ENCODE measurements at regions not wholly inside any gene's neighbourhood (a gene's known extent, or its start where the extent isn't known, plus 50 kb on each side); places are given as distances from the start of the nearest gene placed in this dataset.
"Not testable (repeated sequence)": the region's sequence is repeated elsewhere in the genome, so short reads cannot be mapped to it uniquely, and the experiment has no call there.

DNA sequence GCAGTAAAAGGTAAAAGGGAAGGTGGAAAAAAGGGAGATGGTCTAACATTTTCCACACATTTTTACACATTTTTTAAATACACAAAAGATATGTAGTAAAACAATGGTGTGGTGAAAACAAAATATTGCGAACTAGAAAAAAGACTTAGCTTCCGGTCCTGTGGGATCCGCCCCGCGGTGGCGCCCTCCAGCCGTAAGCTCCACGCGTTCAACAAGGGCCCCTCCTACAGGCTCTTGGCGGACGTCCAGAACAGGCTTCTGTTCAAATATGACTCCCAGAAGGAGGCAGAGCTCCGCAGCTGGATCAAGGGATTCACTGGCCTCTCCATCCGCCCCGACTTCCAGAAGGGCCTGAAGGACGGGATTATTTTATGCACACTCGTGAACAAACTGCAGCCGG is 134.1 kb upstream of the TEKT4 start:
- not testable (repeated sequence) for DNase-seq

GRCh38 chr2:94737736-94738342 is 133.4 kb upstream of the TEKT4 start:
- not testable (repeated sequence) for DNase-seq

GRCh38 chr2:94753466-94753998 is 117.7 kb upstream of the TEKT4 start:
- DNase-seq, result no peak

GRCh38 chr2:94758546-94758945 is 112.7 kb upstream of the TEKT4 start:
- no peak for DNase-seq

DNA sequence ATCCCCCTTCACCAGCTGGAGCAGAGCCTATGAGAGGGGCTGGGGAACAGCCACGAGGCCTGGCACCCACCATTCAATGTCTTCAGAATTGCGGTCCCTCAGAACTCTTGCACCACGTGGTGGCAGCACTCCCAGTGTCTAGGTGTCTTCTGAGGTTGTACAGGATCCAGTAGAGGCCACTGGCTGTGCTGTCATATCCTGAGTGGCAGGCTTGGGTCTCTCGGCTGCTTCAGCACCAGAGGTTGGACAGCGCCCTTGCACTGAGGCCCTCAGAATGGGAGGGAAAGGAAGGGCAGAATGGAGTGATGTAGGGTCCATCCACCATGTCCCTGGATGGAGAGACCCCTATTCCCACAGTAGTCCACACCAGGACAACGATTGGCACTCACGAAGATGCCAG is 112.0 kb upstream of the TEKT4 start:
- DNase-seq, result no peak

DNA sequence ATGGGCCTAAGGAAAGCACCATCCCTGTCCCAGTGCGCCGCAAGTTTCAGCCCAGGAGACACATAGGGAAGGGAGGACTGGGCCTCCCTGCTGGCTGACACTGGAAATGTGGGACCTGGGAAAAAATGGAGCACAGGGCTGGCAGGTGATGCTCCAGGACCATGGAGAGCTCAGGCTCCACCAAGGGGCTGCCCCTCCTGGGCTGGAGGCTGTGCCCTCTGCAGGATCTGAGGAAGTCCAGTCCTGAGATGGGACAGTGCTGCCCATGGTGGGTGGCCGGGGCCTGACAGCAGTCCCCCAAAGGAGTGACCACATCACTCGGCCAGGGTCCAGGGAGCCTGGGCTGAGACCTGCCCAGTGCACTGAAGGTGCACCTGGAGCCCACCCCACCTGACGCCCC is 108.6 kb upstream of the TEKT4 start:
- no peak for DNase-seq

DNA sequence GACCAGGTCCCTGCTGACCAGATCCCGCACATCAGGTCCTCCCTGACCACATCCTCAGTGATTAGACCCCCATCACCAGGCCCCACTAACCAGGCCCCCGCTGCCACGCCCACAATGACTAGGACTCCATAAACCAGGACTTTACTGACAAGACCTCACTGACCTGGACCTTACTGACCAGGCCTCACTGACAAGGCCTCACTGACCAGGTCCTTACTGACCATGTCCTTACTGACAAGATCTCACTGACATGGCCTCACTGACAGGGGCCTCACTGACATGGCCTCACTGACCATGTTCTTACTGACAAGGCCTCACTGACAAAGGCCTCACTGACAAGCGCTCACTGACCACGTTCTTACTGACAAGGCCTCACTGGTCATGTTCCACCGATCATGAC is 107.9 kb upstream of the TEKT4 start:
- no peak for DNase-seq

DNA sequence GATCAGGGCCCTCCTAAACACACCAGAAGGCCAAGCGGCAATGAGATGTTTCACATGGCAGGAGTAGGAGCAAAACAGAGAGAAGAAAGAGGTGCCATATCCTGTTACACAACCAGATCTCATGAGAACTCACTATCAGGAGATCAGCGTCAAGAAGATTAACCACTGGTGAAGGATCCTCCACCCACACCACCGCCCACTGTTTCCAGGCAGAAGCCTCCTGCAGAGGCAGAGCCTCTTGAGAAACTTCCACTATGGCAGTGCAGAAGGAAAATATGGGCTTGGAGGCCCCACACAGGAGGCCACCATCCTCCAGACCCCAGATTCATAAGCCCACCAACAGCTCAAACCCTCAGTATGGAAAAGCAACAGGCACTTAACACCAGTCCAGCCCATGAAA is 106.9 kb upstream of the TEKT4 start:
- not testable (repeated sequence) for DNase-seq

DNA sequence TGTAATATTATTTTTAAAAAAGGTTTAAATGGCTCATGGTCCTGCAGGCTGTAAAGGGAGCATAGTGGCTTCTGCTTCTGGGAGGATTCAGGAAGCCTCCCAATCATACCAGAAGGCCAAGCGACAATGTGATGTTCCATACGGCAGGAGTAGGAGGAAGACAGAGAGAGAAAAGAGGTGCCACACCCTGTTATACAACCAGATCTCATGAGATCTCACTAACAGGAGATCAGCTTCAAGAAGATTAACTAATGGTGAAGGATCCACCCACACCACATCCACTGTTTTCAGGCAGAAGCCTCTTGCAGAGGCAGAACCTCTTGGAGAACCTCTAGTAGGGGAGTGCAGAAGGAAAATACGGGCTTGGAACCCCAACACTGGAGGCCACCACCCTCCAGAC is 103.9 kb upstream of the TEKT4 start:
- DNase-seq, result no peak

DNA sequence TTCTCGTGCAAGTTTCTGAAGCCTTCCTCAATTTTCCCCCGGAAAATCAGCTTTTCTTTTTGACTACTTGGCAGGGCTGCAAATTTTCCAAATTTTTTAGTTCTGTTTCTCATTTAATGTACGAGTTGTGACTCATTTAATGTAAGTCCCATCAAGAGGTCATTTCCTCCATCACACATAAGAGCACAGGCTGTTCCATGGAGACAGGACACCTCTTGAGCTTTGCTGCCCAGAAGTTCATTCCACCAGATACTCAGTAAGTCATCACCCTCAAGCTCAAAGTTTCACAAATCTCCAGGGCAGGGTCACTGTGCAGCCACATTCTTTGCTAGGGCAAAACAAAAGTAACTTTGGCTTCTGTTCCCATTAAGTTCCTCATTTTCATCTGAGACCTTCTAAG is 101.5 kb upstream of the TEKT4 start:
- no peak for DNase-seq

- DNase-seq, result no peak
Observed at GRCh38 chr2:94774851-94775250, 96.4 kb upstream of the TEKT4 start.

- DNase-seq, result no peak
Observed at GRCh38 chr2:94776036-94776435, 95.2 kb upstream of the TEKT4 start.

DNA sequence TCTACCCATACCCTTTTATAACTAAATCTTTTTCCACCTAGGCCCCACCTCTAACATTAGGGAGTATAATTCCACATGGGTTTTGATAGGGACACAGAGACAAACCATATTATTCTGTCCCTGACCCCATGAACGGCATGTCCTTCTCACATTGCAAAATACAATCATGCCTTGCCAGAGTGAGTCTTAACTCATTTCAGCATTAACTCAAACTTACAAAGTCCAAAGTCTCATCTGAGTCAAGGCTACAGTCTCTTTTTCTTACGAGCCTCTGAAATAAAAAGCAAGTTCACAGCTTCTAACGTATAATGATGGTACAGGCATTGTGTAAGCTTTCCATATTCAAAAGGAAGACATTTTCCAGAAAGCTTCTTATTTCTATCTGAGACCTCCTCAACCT is 86.1 kb upstream of the TEKT4 start:
- DNase-seq, result not testable (repeated sequence)

DNA sequence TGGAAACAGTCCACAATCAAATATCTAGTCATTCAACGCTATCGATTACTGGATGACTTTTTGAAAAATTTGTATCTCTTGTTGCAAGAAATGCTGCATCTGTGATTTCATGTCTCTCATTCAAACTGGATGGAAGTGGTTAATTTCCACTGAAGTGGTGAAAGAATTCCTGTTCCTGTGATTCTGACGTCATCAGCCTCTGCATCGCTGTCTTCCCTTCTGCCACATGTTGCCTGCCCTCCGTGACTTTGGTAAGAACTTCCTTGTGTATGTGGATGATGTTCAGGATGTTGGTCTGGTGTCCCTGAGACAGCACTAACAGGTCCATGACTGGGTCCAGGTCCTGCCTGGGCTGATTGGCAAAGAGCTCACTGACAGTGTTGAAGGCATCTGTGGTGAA is 84.8 kb upstream of the TEKT4 start:
- not testable (repeated sequence) for DNase-seq

DNA sequence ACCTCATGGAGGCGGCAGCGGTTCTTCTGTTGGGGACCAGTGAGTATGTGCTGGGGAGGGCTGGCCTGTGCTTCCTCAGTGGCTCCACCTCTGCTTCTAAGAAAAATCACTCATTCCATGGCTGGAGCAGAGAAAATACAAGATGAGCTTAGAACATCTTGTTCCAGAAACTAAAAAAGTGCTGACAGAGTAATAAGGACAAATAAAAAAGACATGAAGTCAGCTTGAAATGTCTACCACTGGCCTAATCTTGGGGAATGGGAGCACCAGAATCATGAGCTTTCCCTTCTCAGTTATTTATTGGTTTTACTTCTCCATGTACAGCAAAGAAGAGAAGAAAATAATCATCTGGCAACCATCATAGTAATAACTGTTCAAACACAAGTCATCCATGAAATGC is 81.1 kb upstream of the TEKT4 start:
- DNase-seq, result not testable (repeated sequence)

DNA sequence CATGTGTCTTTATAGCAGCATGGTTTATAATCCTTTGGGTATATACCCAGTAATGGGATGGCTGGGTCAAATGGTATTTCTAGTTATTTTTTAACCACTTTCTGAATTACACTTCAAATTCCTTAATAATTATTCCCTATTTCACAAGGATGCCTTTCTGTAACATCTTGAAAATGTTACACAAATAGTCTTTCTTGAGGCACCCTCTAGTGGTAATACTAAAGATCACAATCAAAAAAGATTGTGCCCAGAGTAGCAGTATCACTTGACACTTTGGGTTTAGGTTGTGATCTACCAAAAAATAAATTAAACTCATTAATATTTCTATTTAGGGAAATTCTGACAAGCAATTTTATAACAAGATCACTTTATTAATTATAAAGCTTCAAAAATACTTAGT is 74.0 kb upstream of the TEKT4 start:
- peak; percentile 0 for DNase-seq
